ENCODE measurements at regions not wholly inside any gene's neighbourhood (a gene's known extent, or its start where the extent isn't known, plus 50 kb on each side); places are given as distances from the start of the nearest gene placed in this dataset.

GRCh38 chr2:20900052-20900636, 77.2 kb upstream of the LDAH start:
- Mint-ChIP-seq H3K27ac (no peak overlapping the region), H3K27me3 (ENCODE audit: low read depth) (peaks cover 21% of the 10 kb centered on the region), H3K4me3 (no peak overlapping the region), H3K4me1 (no peaks in the 10 kb centered on the region), H3K36me3 (ENCODE audit: low read depth) (no peaks in the 10 kb centered on the region), H3K9me3 (no peaks in the 10 kb centered on the region)
- TF ChIP-seq, protein P1, sequence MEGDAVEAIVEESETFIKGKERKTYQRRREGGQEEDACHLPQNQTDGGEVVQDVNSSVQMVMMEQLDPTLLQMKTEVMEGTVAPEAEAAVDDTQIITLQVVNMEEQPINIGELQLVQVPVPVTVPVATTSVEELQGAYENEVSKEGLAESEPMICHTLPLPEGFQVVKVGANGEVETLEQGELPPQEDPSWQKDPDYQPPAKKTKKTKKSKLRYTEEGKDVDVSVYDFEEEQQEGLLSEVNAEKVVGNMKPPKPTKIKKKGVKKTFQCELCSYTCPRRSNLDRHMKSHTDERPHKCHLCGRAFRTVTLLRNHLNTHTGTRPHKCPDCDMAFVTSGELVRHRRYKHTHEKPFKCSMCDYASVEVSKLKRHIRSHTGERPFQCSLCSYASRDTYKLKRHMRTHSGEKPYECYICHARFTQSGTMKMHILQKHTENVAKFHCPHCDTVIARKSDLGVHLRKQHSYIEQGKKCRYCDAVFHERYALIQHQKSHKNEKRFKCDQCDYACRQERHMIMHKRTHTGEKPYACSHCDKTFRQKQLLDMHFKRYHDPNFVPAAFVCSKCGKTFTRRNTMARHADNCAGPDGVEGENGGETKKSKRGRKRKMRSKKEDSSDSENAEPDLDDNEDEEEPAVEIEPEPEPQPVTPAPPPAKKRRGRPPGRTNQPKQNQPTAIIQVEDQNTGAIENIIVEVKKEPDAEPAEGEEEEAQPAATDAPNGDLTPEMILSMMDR (IDR thresholded peaks at IDR 0.05; ENCODE audit: unreplicated experiment in 3 of 3), result no peak

GRCh38 chr2:20897874-20898453, 75.1 kb upstream of the LDAH start:
- no peak overlapping the region for H3K27ac Mint-ChIP-seq

DNA sequence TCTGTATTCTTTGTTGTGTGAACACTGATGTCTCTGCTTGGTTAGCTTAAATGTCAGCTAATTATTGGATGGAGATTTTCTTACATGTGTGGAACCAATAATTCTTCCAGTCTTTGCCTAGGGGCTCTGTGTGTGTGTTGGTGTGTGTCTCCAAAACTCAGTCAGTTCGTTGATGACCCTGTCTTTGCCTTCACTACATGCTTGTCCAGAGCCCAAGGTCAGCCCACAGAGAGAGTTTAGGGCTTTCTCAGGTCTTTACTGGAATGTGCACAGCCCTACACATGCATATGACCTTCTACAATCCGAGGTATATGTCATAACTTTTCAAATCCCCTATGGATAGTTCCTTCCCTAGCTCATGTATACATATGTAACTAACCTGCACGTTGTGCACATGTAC, 74.1 kb upstream of the LDAH start:
- Mint-ChIP-seq H3K27ac (no peak overlapping the region), H3K4me3 (no peak overlapping the region), H3K4me1 (no peaks in the 10 kb centered on the region), H3K27me3 (ENCODE audit: low read depth) (peaks cover 14% of the 10 kb centered on the region), H3K36me3 (ENCODE audit: low read depth) (no peaks in the 10 kb centered on the region), H3K9me3 (peaks cover 8% of the 10 kb centered on the region)
- TF ChIP-seq, protein P1 (IDR thresholded peaks at IDR 0.05; ENCODE audit: unreplicated experiment in 3 of 3), result no peak

More at GRCh38 chr2:20897874-20898453, 75.1 kb upstream of the LDAH start:
- Mint-ChIP-seq H3K27me3 (ENCODE audit: low read depth) (peaks cover 15% of the 10 kb centered on the region), H3K4me1 (no peaks in the 10 kb centered on the region), H3K9me3 (peaks cover 5% of the 10 kb centered on the region), H3K4me3 (no peak overlapping the region), H3K36me3 (ENCODE audit: low read depth) (no peaks in the 10 kb centered on the region)
- TF ChIP-seq, protein P1 (IDR thresholded peaks at IDR 0.05; ENCODE audit: unreplicated experiment in 3 of 3), result no peak

DNA sequence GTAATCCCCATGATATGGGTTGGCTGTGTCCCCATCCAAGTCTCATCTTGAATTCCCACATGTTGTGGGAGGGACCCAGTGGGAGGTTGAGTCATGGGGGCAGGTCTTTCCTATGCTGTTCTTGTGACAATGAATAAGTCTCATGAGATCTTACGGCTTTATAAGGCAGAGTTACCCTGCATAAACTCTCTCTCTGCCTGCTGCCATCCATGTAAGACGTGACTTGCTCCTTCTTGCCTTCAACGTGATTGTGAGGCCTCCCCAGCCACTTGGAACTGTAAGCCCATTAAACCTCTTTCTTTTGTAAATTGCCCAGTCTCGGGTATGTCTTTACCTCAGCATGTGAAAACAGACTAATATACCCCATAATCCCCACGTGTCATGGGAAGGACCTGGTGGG, 61.9 kb upstream of the LDAH start:
- no peak overlapping the region for H3K27ac Mint-ChIP-seq
- H3K4me3 Mint-ChIP-seq, result no peak overlapping the region
- peaks cover 5% of the 10 kb centered on the region for H3K9me3 Mint-ChIP-seq
- TF ChIP-seq, protein P1 (IDR thresholded peaks at IDR 0.05; ENCODE audit: unreplicated experiment in 3 of 3), result no peak
- H3K27me3 Mint-ChIP-seq (ENCODE audit: low read depth), result no peaks in the 10 kb centered on the region
- no peaks in the 10 kb centered on the region for H3K4me1 Mint-ChIP-seq
- H3K36me3 Mint-ChIP-seq (ENCODE audit: low read depth), result no peaks in the 10 kb centered on the region

DNA sequence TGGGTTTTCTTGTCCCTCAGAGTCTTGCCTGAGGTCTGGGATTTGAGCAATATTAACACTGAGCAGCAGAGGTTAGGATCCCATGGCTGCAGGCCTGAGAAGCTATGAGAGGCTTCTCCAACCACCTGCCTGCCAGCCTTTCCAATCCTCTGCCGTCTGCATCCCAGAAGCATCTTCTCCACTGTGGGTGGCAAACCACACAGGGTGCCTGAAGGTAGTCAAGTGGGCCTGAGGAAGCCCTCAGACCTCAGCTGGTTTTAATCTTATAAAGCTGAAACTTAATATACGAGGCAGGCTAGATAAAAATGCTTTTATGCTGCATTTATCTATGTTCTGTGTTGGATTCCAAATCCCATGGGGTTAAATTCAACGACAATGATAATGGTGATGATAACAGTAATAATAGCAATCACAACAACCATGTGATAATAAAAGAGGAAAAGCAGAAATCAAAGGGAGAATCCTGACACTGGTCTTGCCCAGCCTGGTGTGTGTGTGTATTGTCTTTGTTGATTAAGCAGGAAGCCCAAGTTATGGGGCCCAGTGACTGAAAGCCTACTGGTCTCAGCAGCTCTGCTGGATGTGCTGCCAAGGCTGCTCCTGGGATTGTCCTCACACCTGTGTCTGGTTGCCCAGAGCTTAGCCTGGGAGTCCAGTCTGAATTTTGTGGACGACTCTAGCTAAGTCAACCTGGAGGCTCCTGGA, 59.7 kb upstream of the LDAH start:
- Mint-ChIP-seq H3K4me3 (no peak overlapping the region), H3K36me3 (ENCODE audit: low read depth) (no peaks in the 10 kb centered on the region)

More for the DNA sequence above, 59.7 kb upstream of the LDAH start:
- no peak overlapping the region for H3K27ac Mint-ChIP-seq
- TF ChIP-seq, protein P1 (IDR thresholded peaks at IDR 0.05; ENCODE audit: unreplicated experiment in 3 of 3), result no peak
- peaks cover 6% of the 10 kb centered on the region for H3K4me1 Mint-ChIP-seq
- peaks cover 8% of the 10 kb centered on the region for H3K9me3 Mint-ChIP-seq
- peaks cover 9% of the 10 kb centered on the region for H3K27me3 Mint-ChIP-seq (ENCODE audit: low read depth)

All from nephron (organoid).